Ramos (cell line): ENCODE measurements at regions not wholly inside any gene's neighbourhood (a gene's known extent, or its start where the extent isn't known, plus 50 kb on each side); places are given as distances from the start of the nearest gene placed in this dataset.

Experiments
- in situ Hi-C: fragments of 300-500 bp; cut with MboI; formaldehyde crosslinking; loops from one replicate; pipeline ENCODE4 v1.14.3; 2022; ENCODE audit warnings: low sequenced_read_pairs; ENCODE audit not compliant: unreplicated experiment

GRCh38 chr7:113408999-113409398 is 290.6 kb upstream of the SMIM30 start:
- in situ Hi-C loops, result no loop called here

GRCh38 chr7:113405296-113406056 is 287.1 kb upstream of the SMIM30 start:
- in situ Hi-C loops, result no loop called here

- in situ Hi-C loops, result no loop called here
These were observed 285.9 kb upstream of the SMIM30 start for GRCh38 chr7:113404245-113404644.

- in situ Hi-C loops, result no loop called here
These were observed 284.1 kb upstream of the SMIM30 start for GRCh38 chr7:113402482-113402881.

GRCh38 chr7:113402005-113402404 is 283.7 kb upstream of the SMIM30 start:
- in situ Hi-C loops, result no loop called here

- in situ Hi-C loops, result no loop called here
These were observed 276.5 kb upstream of the SMIM30 start for GRCh38 chr7:113394856-113395255.

- in situ Hi-C loops, result no loop called here
These were observed 274.6 kb upstream of the SMIM30 start for GRCh38 chr7:113392841-113393540.

- in situ Hi-C loops, result no loop called here
These were observed 274.1 kb upstream of the SMIM30 start for GRCh38 chr7:113392421-113392820.

- in situ Hi-C loops, result no loop called here
These were observed 270.8 kb upstream of the SMIM30 start for GRCh38 chr7:113389112-113389646.

- in situ Hi-C loops, result no loop called here
These were observed 265.3 kb upstream of the SMIM30 start for GRCh38 chr7:113383638-113384037.

GRCh38 chr7:113379746-113380145 is 261.4 kb upstream of the SMIM30 start:
- in situ Hi-C loops, result no loop called here

GRCh38 chr7:113374955-113375354 is 256.6 kb upstream of the SMIM30 start:
- in situ Hi-C loops, result no loop called here

- in situ Hi-C loops, result no loop called here
These were observed 255.5 kb upstream of the SMIM30 start for GRCh38 chr7:113373863-113374262.

- in situ Hi-C loops, result no loop called here
These were observed 253.2 kb upstream of the SMIM30 start for GRCh38 chr7:113371416-113372043.

- in situ Hi-C loops, result no loop called here
These were observed 252.6 kb upstream of the SMIM30 start for GRCh38 chr7:113370910-113371309.

GRCh38 chr7:113368256-113368655 is 249.9 kb upstream of the SMIM30 start:
- in situ Hi-C loops, result no loop called here

- in situ Hi-C loops, result no loop called here
These were observed 248.8 kb upstream of the SMIM30 start for GRCh38 chr7:113367041-113367586.

- in situ Hi-C loops, result no loop called here
These were observed 247.8 kb upstream of the SMIM30 start for GRCh38 chr7:113366122-113366521.

- in situ Hi-C loops, result no loop called here
These were observed 231.0 kb upstream of the SMIM30 start for GRCh38 chr7:113349339-113349738.

- in situ Hi-C loops, result no loop called here
These were observed 221.3 kb upstream of the SMIM30 start for GRCh38 chr7:113339661-113340060.
